GM12878 (cell line): ENCODE measurements at regions not wholly inside any gene's neighbourhood (a gene's known extent, or its start where the extent isn't known, plus 50 kb on each side); places are given as distances from the start of the nearest gene placed in this dataset.

ENCODE experiments used
- ATAC-seq: fragments of 200-7000 bp; cut with Tn5 transposase; 3 replicates; pipeline ENCODE4 v1.9.1; 2020; ENCODE audit warnings: mild to moderate bottlenecking, moderate library complexity
- BruUV-seq: library from RNA; stranded (reverse); fragments of 400-500 nt; replicated peaks from 2 replicates; lab custom pipeline; 2021; lab: Mats Ljungman, UMichigan
- CTCF ChIA-PET: fragments of 300-600 bp; sonication (Branson Sonifier 250); formaldehyde crosslinking; extraction: SDS; loops from one replicate; lab custom pipeline; 2021; ENCODE audit warnings: inconsistent platforms; lab: Yijun Ruan, JAX
- POLR2A ChIA-PET: fragments of 350-600 bp; formaldehyde crosslinking; extraction: SDS; loops from one replicate; lab custom pipeline; 2021; ENCODE audit warnings: inconsistent platforms; lab: Charles Lee
- RAD21 ChIA-PET: fragments of 300-600 bp; sonication (Branson Sonifier 250); formaldehyde crosslinking; loops from one replicate; lab custom pipeline; 2023; ENCODE audit warnings: antibody characterized with exemption; ENCODE audit not compliant: unreplicated experiment; lab: Charles Lee
- SMC1A ChIA-PET: fragments of 300-600 bp; sonication (Branson Sonifier 250); formaldehyde crosslinking; loops from one replicate; lab custom pipeline; 2023; ENCODE audit not compliant: unreplicated experiment, uncharacterized antibody; lab: Charles Lee
- DNase-seq: peaks from one replicate; pipeline ENCODE4 v3.0.0-alpha.2; 2011; ENCODE audit warnings: low read depth, low spot score
- FAIRE-seq: peaks from 3 replicates; lab custom pipeline; 2011; peaks lifted over from hg19 to GRCh38; lab: Jason Lieb, UNC
- H2AFZ ChIP-seq: 2 replicates; pipeline ENCODE4 v1.6.0; 2011; ENCODE audit warnings: low read depth, low read length, control low read depth; ENCODE audit not compliant: control insufficient read depth
- H3K27ac ChIP-seq: 2 replicates; pipeline ENCODE4 v1.5.1; 2011; ENCODE audit warnings: control low read depth; ENCODE audit not compliant: control insufficient read depth, insufficient read depth
- H3K27me3 ChIP-seq, 2 experiments: replicated peaks in 1 of 2; 2 replicates each; pipeline versions ENCODE4 v1.6.0 to v1.6.1; 2011; ENCODE audit warnings: low read length in 1 of 2; ENCODE audit not compliant: control insufficient read depth in 2 of 2, insufficient read depth in 2 of 2
- H3K36me3 ChIP-seq, 2 experiments: 2 replicates each; pipeline ENCODE4 v1.5.1; 2011; ENCODE audit warnings: low read length in 1 of 2; ENCODE audit not compliant: control insufficient read depth in 2 of 2, insufficient read depth in 2 of 2
- H3K4me1 ChIP-seq: 2 replicates; pipeline ENCODE4 v1.6.1; 2011; ENCODE audit warnings: mild to moderate bottlenecking, low read length, moderate library complexity, mixed read lengths; ENCODE audit not compliant: control insufficient read depth, insufficient read depth
- H3K4me2 ChIP-seq: 2 replicates; pipeline ENCODE4 v1.6.0; 2011; ENCODE audit warnings: control low read depth; ENCODE audit not compliant: control insufficient read depth, insufficient read depth
- H3K4me3 ChIP-seq: fragments of 200-600 bp; sonication (generic); 2 replicates; pipeline ENCODE4 v1.5.1; 2016
- H3K79me2 ChIP-seq: 2 replicates; pipeline ENCODE4 v1.6.0; 2011; ENCODE audit warnings: low read length; ENCODE audit not compliant: control insufficient read depth, insufficient read depth
- H3K9ac ChIP-seq: 2 replicates; pipeline ENCODE4 v1.8.0; 2011; ENCODE audit warnings: low read length, control low read depth, mixed read lengths; ENCODE audit not compliant: control insufficient read depth, insufficient read depth
- H3K9me3 ChIP-seq: replicated peaks from 3 replicates; pipeline ENCODE4 v1.5.1; 2011; ENCODE audit warnings: mild to moderate bottlenecking, low read length; ENCODE audit not compliant: control insufficient read depth, insufficient read depth
- H4K20me1 ChIP-seq: 2 replicates; pipeline ENCODE4 v1.6.0; 2011; ENCODE audit not compliant: control insufficient read depth, insufficient read depth
- BRCA1 ChIP-seq: IDR thresholded peaks from 2 replicates; pipeline ENCODE4 v1.6.1; 2011; ENCODE audit warnings: low read depth, low read length, improper control_type of control experiment
- MAX ChIP-seq: IDR thresholded peaks from 2 replicates; pipeline ENCODE4 v1.6.1; 2012; ENCODE audit warnings: low read depth, low read length, improper control_type of control experiment
- SKIL ChIP-seq: fragments of 450-650 bp; IDR thresholded peaks from 2 replicates; pipeline ENCODE4 v1.6.1; 2017; ENCODE audit warnings: mild to moderate bottlenecking, low read depth, inconsistent platforms; ENCODE audit not compliant: poor library complexity, severe bottlenecking
- TCF7 ChIP-seq: IDR thresholded peaks from 2 replicates; pipeline ENCODE4 v1.6.1; 2014; ENCODE audit warnings: antibody characterized with exemption, borderline replicate concordance
- WGBS: methylation state at CpG from one replicate; pipeline ENCODE4 v1.1.6; 2016; ENCODE audit warnings: low lambda C conversion rate; ENCODE audit not compliant: insufficient replicate concordance, insufficient coverage; ENCODE audit errors: missing lambda C conversion rate; 5-methylcytosine and 5-hydroxymethylcytosine counted together
- in situ Hi-C: fragments of 300-500 bp; cut with MboI; formaldehyde crosslinking; loops from 9 replicates; pipeline ENCODE4 v1.14.3; 2018; ENCODE audit warnings: mixed read lengths
- intact Hi-C: fragments of 100-400 bp; cut with micrococcal nuclease; formaldehyde crosslinking; loops from one replicate; pipeline ENCODE4 v1.14.2; 2022; ENCODE audit not compliant: unreplicated experiment

- Histone ChIP-seq H3K36me3 (peaks cover 0 to 1% of the 10 kb centered on the region in 2 experiments; a peak in 1 of 4 replicates), H3K27me3 (no peaks in the 10 kb centered on the region), H3K4me2 (no peak overlapping the region), H3K79me2 (no peaks in the 10 kb centered on the region), H3K4me3 (no peak overlapping the region), H3K9me3 (no peaks in the 10 kb centered on the region), H3K9ac (no peak overlapping the region), H3K27ac (no peak overlapping the region), H4K20me1 (no peaks in the 10 kb centered on the region), H2AFZ (no peak overlapping the region), H3K4me1 (no peaks in the 10 kb centered on the region)
- CTCF ChIA-PET = no interaction called here
- intact Hi-C loops = no loop called here
- POLR2A ChIA-PET = no interaction called here
- no TSS peak for BruUV-seq
- 83% methylated on average over 20 of the region's 20 CpGs for WGBS
- RAD21 ChIA-PET = no interaction called here
- no peak for FAIRE-seq
- in situ Hi-C loops = no loop called here
- no peak for ATAC-seq
- no peak for DNase-seq
- SMC1A ChIA-PET = no interaction called here
- TF ChIP-seq TCF7 (no peak), SKIL (no peak), BRCA1 (no peak), MAX (no peak)
Measured at GRCh38 chr6:166870602-166871208, 85.6 kb downstream of the RNASET2 start.
